IMR-90 (cell line): ENCODE measurements at regions not wholly inside any gene's neighbourhood (a gene's known extent, or its start where the extent isn't known, plus 50 kb on each side); places are given as distances from the start of the nearest gene placed in this dataset.

ENCODE experiments used
- ATAC-seq: fragments of 200-7000 bp; cut with Tn5 transposase; 2 replicates; pipeline ENCODE4 v1.9.1; 2020; ENCODE audit warnings: low read depth, mild to moderate bottlenecking, moderate library complexity
- BruUV-seq: library from RNA; stranded (reverse); fragments of 400-500 nt; replicated peaks from 2 replicates; lab custom pipeline; 2021; lab: Mats Ljungman, UMichigan
- CTCF ChIA-PET: fragments of 300-600 bp; formaldehyde crosslinking; extraction: SDS; loops from one replicate; lab custom pipeline; 2021; ENCODE audit warnings: antibody characterized with exemption; lab: Yijun Ruan, JAX
- POLR2A ChIA-PET: fragments of 300-600 bp; sonication (Branson Sonifier 250); formaldehyde crosslinking; loops from one replicate; lab custom pipeline; 2022; ENCODE audit warnings: antibody characterized with exemption; ENCODE audit not compliant: unreplicated experiment; lab: Charles Lee
- DNase-seq: peaks from one replicate; pipeline ENCODE4 v3.0.0; 2013
- H2AFZ ChIP-seq: replicated peaks from 2 replicates; pipeline ENCODE3; 2013; ENCODE audit warnings: low read length, mild to moderate bottlenecking; ENCODE audit not compliant: poor library complexity
- H2AK5ac ChIP-seq: 2 replicates; pipeline ENCODE4 v1.6.1; 2013; ENCODE audit warnings: low read depth, low read length, inconsistent platforms
- H2AK9ac ChIP-seq: replicated peaks from 2 replicates; pipeline ENCODE3; 2013; ENCODE audit warnings: mild to moderate bottlenecking, low read depth, low read length, moderate library complexity; ENCODE audit not compliant: poor library complexity
- H2BK120ac ChIP-seq: 2 replicates; pipeline ENCODE4 v1.6.1; 2013; ENCODE audit warnings: low read depth, low read length, inconsistent platforms
- H2BK15ac ChIP-seq: 3 replicates; pipeline ENCODE4 v1.6.1; 2013; ENCODE audit warnings: low read depth, low read length, inconsistent platforms
- H2BK20ac ChIP-seq: 2 replicates; pipeline ENCODE4 v1.6.1; 2013; ENCODE audit warnings: low read depth, mild to moderate bottlenecking, inconsistent platforms, low read length, moderate library complexity
- H2BK5ac ChIP-seq: 2 replicates; pipeline ENCODE4 v1.6.1; 2013; ENCODE audit warnings: mild to moderate bottlenecking, low read depth, low read length, inconsistent platforms; ENCODE audit not compliant: poor library complexity, severe bottlenecking
- H3K14ac ChIP-seq: replicated peaks from 2 replicates; pipeline ENCODE4 v1.6.1; 2013; ENCODE audit warnings: low read depth, low read length, inconsistent platforms
- H3K18ac ChIP-seq: 2 replicates; pipeline ENCODE4 v1.6.1; 2013; ENCODE audit warnings: low read depth, low read length, control low read depth
- H3K23ac ChIP-seq: 2 replicates; pipeline ENCODE4 v1.6.1; 2013; ENCODE audit warnings: low read depth, low read length, inconsistent platforms
- H3K27ac ChIP-seq: 2 replicates; pipeline ENCODE4 v1.5.1; 2013; ENCODE audit warnings: mild to moderate bottlenecking, control low read depth, low read length; ENCODE audit not compliant: insufficient read depth
- H3K27me3 ChIP-seq: 2 replicates; pipeline ENCODE4 v1.6.1; 2013; ENCODE audit warnings: low read length; ENCODE audit not compliant: control insufficient read depth, insufficient read depth
- H3K36me3 ChIP-seq: 2 replicates; pipeline ENCODE4 v1.6.1; 2013; ENCODE audit warnings: low read length, mixed read lengths; ENCODE audit not compliant: control insufficient read depth, insufficient read depth
- H3K4ac ChIP-seq: 2 replicates; pipeline ENCODE4 v1.6.1; 2013; ENCODE audit warnings: low read depth, low read length, inconsistent platforms
- H3K4me1 ChIP-seq: 2 replicates; pipeline ENCODE4 v1.6.1; 2013; ENCODE audit warnings: low read length, mixed read lengths; ENCODE audit not compliant: control insufficient read depth, insufficient read depth
- H3K4me2 ChIP-seq: 2 replicates; pipeline ENCODE4 v1.6.1; 2013; ENCODE audit warnings: low read depth, mild to moderate bottlenecking, control low read depth, low read length, moderate library complexity
- H3K4me3 ChIP-seq: 2 replicates; pipeline ENCODE4 v1.5.1; 2013; ENCODE audit warnings: low read depth, mild to moderate bottlenecking, control low read depth, low read length, moderate library complexity; ENCODE audit not compliant: insufficient read depth
- H3K56ac ChIP-seq: 2 replicates; pipeline ENCODE4 v1.6.1; 2013; ENCODE audit warnings: low read length, inconsistent platforms; ENCODE audit not compliant: insufficient read depth; ENCODE audit errors: extremely low read depth
- H3K79me1 ChIP-seq, 2 experiments: 2 replicates each; pipeline ENCODE4 v1.6.1; 2013; ENCODE audit warnings: low read length in 2 of 2, inconsistent platforms in 1 of 2, low read depth in 1 of 2
- H3K9ac ChIP-seq: 2 replicates; pipeline ENCODE4 v1.6.1; 2013; ENCODE audit warnings: low read depth, low read length, control low read depth
- H3K9me1 ChIP-seq: 2 replicates; pipeline ENCODE4 v1.6.1; 2013; ENCODE audit warnings: low read length, inconsistent platforms; ENCODE audit not compliant: insufficient read depth
- H3K9me3 ChIP-seq: 2 replicates; pipeline ENCODE4 v1.6.1; 2013; ENCODE audit warnings: low read length; ENCODE audit not compliant: control insufficient read depth, insufficient read depth
- H4K20me1 ChIP-seq: 2 replicates; pipeline ENCODE4 v1.6.1; 2013; ENCODE audit warnings: low read length, inconsistent platforms; ENCODE audit not compliant: insufficient read depth
- H4K5ac ChIP-seq: 2 replicates; pipeline ENCODE4 v1.6.1; 2013; ENCODE audit warnings: mild to moderate bottlenecking, low read depth, low read length, control low read depth
- H4K8ac ChIP-seq, 2 experiments: 2 replicates each; pipeline ENCODE4 v1.6.1; 2013; ENCODE audit warnings: low read depth in 2 of 2, low read length in 2 of 2, control low read depth in 1 of 2, inconsistent platforms in 1 of 2
- H4K91ac ChIP-seq: 2 replicates; pipeline ENCODE4 v1.6.1; 2013; ENCODE audit warnings: low read depth, low read length, inconsistent platforms; ENCODE audit not compliant: insufficient read depth
- CHD1 ChIP-seq: IDR thresholded peaks from 2 replicates; pipeline ENCODE4 v1.6.1; 2012; ENCODE audit warnings: low read depth, low read length, improper control_type of control experiment
- CTCF ChIP-seq: conservative IDR thresholded peaks from 2 replicates; pipeline ENCODE4 v1.5.1; 2012; ENCODE audit warnings: mild to moderate bottlenecking, low read depth, low read length, improper control_type of control experiment
- MAFK ChIP-seq: IDR thresholded peaks from 2 replicates; pipeline ENCODE4 v1.6.1; 2012; ENCODE audit warnings: low read depth, low read length, improper control_type of control experiment
- MAZ ChIP-seq: IDR thresholded peaks from 2 replicates; pipeline ENCODE4 v1.6.1; 2012; ENCODE audit warnings: low read depth, mild to moderate bottlenecking, low read length, improper control_type of control experiment, moderate library complexity, borderline replicate concordance
- MXI1 ChIP-seq: IDR thresholded peaks from 2 replicates; pipeline ENCODE4 v1.6.1; 2012; ENCODE audit warnings: low read depth, mild to moderate bottlenecking, low read length, moderate library complexity, borderline replicate concordance
- NFE2L2 ChIP-seq: fragments of 150-350 bp; IDR thresholded peaks from 2 replicates; pipeline ENCODE4 v1.6.1; 2016; ENCODE audit warnings: low read depth, mild to moderate bottlenecking, low read length
- POLR2A ChIP-seq: IDR thresholded peaks from 2 replicates; pipeline ENCODE4 v1.6.1; 2012; ENCODE audit warnings: mild to moderate bottlenecking, low read depth, low read length
- RAD21 ChIP-seq: IDR thresholded peaks from 2 replicates; pipeline ENCODE4 v1.6.1; 2012; ENCODE audit warnings: low read length, improper control_type of control experiment
- RCOR1 ChIP-seq: IDR thresholded peaks from 2 replicates; pipeline ENCODE4 v1.6.1; 2012; ENCODE audit warnings: mild to moderate bottlenecking, low read length, improper control_type of control experiment; ENCODE audit not compliant: insufficient replicate concordance
- RFX5 ChIP-seq: IDR thresholded peaks from 2 replicates; pipeline ENCODE4 v1.8.0; 2012; ENCODE audit warnings: low read depth, mild to moderate bottlenecking, low read length, moderate library complexity
- USF2 ChIP-seq: fragments of 150-350 bp; IDR thresholded peaks from 2 replicates; pipeline ENCODE4 v1.6.1; 2017; ENCODE audit warnings: mild to moderate bottlenecking, antibody characterized with exemption, low read length, low read depth
- WGBS, 2 experiments: methylation state at CpG; one replicate each; pipeline versions ENCODE4 v1.1.5 to v1.1.7; 2013; ENCODE audit warnings: missing lambda C conversion rate in 2 of 2; ENCODE audit not compliant: insufficient read length in 1 of 2; ENCODE audit errors: extremely low coverage in 2 of 2; 5-methylcytosine and 5-hydroxymethylcytosine counted together
- dilution Hi-C: fragments of 300-500 bp; cut with HindIII; formaldehyde crosslinking; loops from one replicate; pipeline ENCODE4 v1.14.3; 2018; ENCODE audit warnings: low sequenced_read_pairs; ENCODE audit not compliant: unreplicated experiment
- in situ Hi-C: fragments of 300-500 bp; cut with MboI; formaldehyde crosslinking; loops from 3 replicates; pipeline ENCODE4 v1.14.3; 2019; ENCODE audit warnings: low sequenced_read_pairs, inconsistent platforms, mixed read lengths
- intact Hi-C: fragments of 100-400 bp; cut with micrococcal nuclease; formaldehyde crosslinking; loops from 2 replicates; pipeline ENCODE4 v1.10.0; 2022

- Histone ChIP-seq H2BK15ac (no peak overlapping the region), H2AK5ac (no peak overlapping the region), H2AFZ (no peak overlapping the region), H3K4ac (no peak overlapping the region), H4K91ac (no peak overlapping the region), H3K27me3 (no peaks in the 10 kb centered on the region), H4K8ac (no peak overlapping the region), H3K56ac (no peak overlapping the region), H2AK9ac (no peak overlapping the region), H3K23ac (no peak overlapping the region), H3K79me1 (no peaks in the 10 kb centered on the region), H3K4me3 (no peak overlapping the region), H2BK20ac (no peak overlapping the region), H3K9ac (no peak overlapping the region), H3K4me2 (no peak overlapping the region), H2BK120ac (no peak overlapping the region), H3K18ac (no peak overlapping the region), H4K5ac (no peak overlapping the region), H3K36me3 (no peaks in the 10 kb centered on the region), H3K9me1 (no peaks in the 10 kb centered on the region), H4K20me1 (no peaks in the 10 kb centered on the region), H2BK5ac (no peak overlapping the region), H3K14ac (no peak overlapping the region), H3K27ac (no peak overlapping the region), H3K4me1 (no peaks in the 10 kb centered on the region), H3K9me3 (no peaks in the 10 kb centered on the region)
- POLR2A ChIA-PET, result no interaction called here
- ATAC-seq (no peak), DNase-seq (no peak)
- WGBS, 2 experiments, result no CpG with 5 or more reads among the region's 1 CpG
- BruUV-seq, result no TSS peak
- in situ Hi-C loops (no loop called here), intact Hi-C loops (loop anchor here (10.0 kb wide), 1 partner anchor 1292 kb away; no protein-coding TSS in a partner anchor), dilution Hi-C loops (no loop called here)
- CTCF ChIA-PET, result no interaction called here
- TF ChIP-seq CHD1, result no peak
- TF ChIP-seq RFX5, result no peak
- no peak for TF ChIP-seq MAFK
- no peak for TF ChIP-seq RAD21
- TF ChIP-seq NFE2L2, result no peak
- TF ChIP-seq USF2, result no peak
- no peak for TF ChIP-seq MAZ
- TF ChIP-seq CTCF, result no peak
- no peak for TF ChIP-seq MXI1
- no peak for TF ChIP-seq RCOR1
- TF ChIP-seq POLR2A, result no peak
Observed at GRCh38 chr6:67643281-67643680, 991.8 kb upstream of the ADGRB3 start.
